HG03196 (cell line): ENCODE measurements at regions not wholly inside any gene's neighbourhood (a gene's known extent, or its start where the extent isn't known, plus 50 kb on each side); places are given as distances from the start of the nearest gene placed in this dataset.
A peak's percentile ranks its signal among the peaks of the same experiment; 100 is the strongest.
"Not testable (repeated sequence)": the region's sequence is repeated elsewhere in the genome, so short reads cannot be mapped to it uniquely, and the experiment has no call there.

Experiments used
- ATAC-seq: cut with Tn5 transposase; IDR thresholded peaks from one replicate; pipeline ENCODE4 v1.9.1; 2021; ENCODE audit not compliant: unreplicated experiment

- ATAC-seq: not testable (repeated sequence)
These were observed 51.7 kb downstream of the PPIAL4C start for GRCh38 chr1:149635290-149635899.

- peak; percentile 84 for ATAC-seq
These were observed 52.9 kb downstream of the PPIAL4C start for GRCh38 chr1:149636286-149637122.

GRCh38 chr1:149638481-149638880 is 54.8 kb downstream of the PPIAL4C start:
- not testable (repeated sequence) for ATAC-seq

- ATAC-seq: not testable (repeated sequence)
These were observed 55.4 kb downstream of the PPIAL4C start for GRCh38 chr1:149638901-149639658.

- ATAC-seq: not testable (repeated sequence)
These were observed 57.5 kb downstream of the PPIAL4C start for GRCh38 chr1:149641179-149641578.

- not testable (repeated sequence) for ATAC-seq
These were observed 61.2 kb downstream of the PPIAL4C start for GRCh38 chr1:149644818-149645217.

- not testable (repeated sequence) for ATAC-seq
These were observed 62.8 kb downstream of the PPIAL4C start for GRCh38 chr1:149646360-149647017.

GRCh38 chr1:149647018-149647373 is 63.3 kb downstream of the PPIAL4C start:
- ATAC-seq: not testable (repeated sequence)

GRCh38 chr1:149657750-149658149 is 74.1 kb downstream of the PPIAL4C start:
- not testable (repeated sequence) for ATAC-seq

GRCh38 chr1:149658175-149658574 is 74.5 kb downstream of the PPIAL4C start:
- not testable (repeated sequence) for ATAC-seq

GRCh38 chr1:149664624-149665023 is 81.0 kb downstream of the PPIAL4C start:
- not testable (repeated sequence) for ATAC-seq

GRCh38 chr1:149665033-149665432 is 81.4 kb downstream of the PPIAL4C start:
- ATAC-seq: not testable (repeated sequence)

GRCh38 chr1:149665528-149665927 is 81.9 kb downstream of the PPIAL4C start:
- not testable (repeated sequence) for ATAC-seq

GRCh38 chr1:149673231-149673909 is 89.7 kb downstream of the PPIAL4C start:
- not testable (repeated sequence) for ATAC-seq

- not testable (repeated sequence) for ATAC-seq
These were observed 91.3 kb downstream of the PPIAL4C start for GRCh38 chr1:149674921-149675320.

- not testable (repeated sequence) for ATAC-seq
These were observed 93.7 kb downstream of the PPIAL4C start for GRCh38 chr1:149677359-149677758.

GRCh38 chr1:149686593-149687238 is 95.8 kb upstream of the FCGR1A start:
- not testable (repeated sequence) for ATAC-seq

GRCh38 chr1:149691399-149691798 is 91.1 kb upstream of the FCGR1A start:
- ATAC-seq: not testable (repeated sequence)

GRCh38 chr1:149692804-149693539 is 89.5 kb upstream of the FCGR1A start:
- not testable (repeated sequence) for ATAC-seq
